Liver (tissue), 8 donors: ENCODE measurements at regions not wholly inside any gene's neighbourhood (a gene's known extent, or its start where the extent isn't known, plus 50 kb on each side); places are given as distances from the start of the nearest gene placed in this dataset.

Experiments used
- DNase-seq: peaks from one replicate; pipeline ENCODE4 v3.0.0-alpha.2; 2017; ENCODE audit warnings: low spot score
- H3K27ac ChIP-seq, 2 donors: one replicate each; pipeline ENCODE4 v1.7.0; 2013; ENCODE audit warnings: inconsistent platforms in 2 of 2, low read length in 2 of 2, control low read depth in 1 of 2, low read depth in 1 of 2, mild to moderate bottlenecking in 1 of 2
- H3K27me3 ChIP-seq, 4 donors: one replicate each; pipeline versions ENCODE4 v1.6.1 to v1.7.0; 2013; ENCODE audit warnings: low read length in 3 of 4, inconsistent platforms in 1 of 4, mild to moderate bottlenecking in 1 of 4, moderate library complexity in 1 of 4; ENCODE audit not compliant: control insufficient read depth in 4 of 4, insufficient read depth in 4 of 4
- H3K36me3 ChIP-seq, 4 donors: one replicate each; pipeline versions ENCODE4 v1.6.1 to v1.7.0; 2013; ENCODE audit warnings: low read length in 3 of 4, mild to moderate bottlenecking in 3 of 4, low read depth in 1 of 4, moderate library complexity in 1 of 4; ENCODE audit not compliant: control insufficient read depth in 4 of 4, insufficient read depth in 3 of 4
- H3K4me1 ChIP-seq, 4 donors: one replicate each; pipeline versions ENCODE4 v1.6.1 to v1.7.0; 2013; ENCODE audit warnings: low read length in 3 of 4, mild to moderate bottlenecking in 3 of 4, moderate library complexity in 1 of 4; ENCODE audit not compliant: control insufficient read depth in 4 of 4, insufficient read depth in 4 of 4
- H3K4me3 ChIP-seq, 3 donors: one replicate each; pipeline versions ENCODE4 v1.6.1 to v1.7.0; 2013; ENCODE audit warnings: low read length in 3 of 3, control low read depth in 1 of 3, low read depth in 1 of 3, mild to moderate bottlenecking in 1 of 3
- H3K9ac ChIP-seq, 2 donors: one replicate each; pipeline ENCODE4 v1.7.0; 2013; ENCODE audit warnings: low read length in 2 of 2, mild to moderate bottlenecking in 2 of 2, moderate library complexity in 2 of 2, control low read depth in 1 of 2, low read depth in 1 of 2
- H3K9me3 ChIP-seq, 4 donors: one replicate each; pipeline versions ENCODE4 v1.6.1 to v1.7.0; 2013; ENCODE audit warnings: low read length in 3 of 4; ENCODE audit not compliant: control insufficient read depth in 4 of 4
- EGR1 ChIP-seq, 2 donors: IDR thresholded peaks; 2 replicates each; pipeline ENCODE4 v1.6.1; 2016 to 2018; ENCODE audit warnings: antibody characterized with exemption in 2 of 2, low read depth in 2 of 2
- FOXA1 ChIP-seq: IDR thresholded peaks from 2 replicates; pipeline ENCODE4 v1.6.1; 2016; ENCODE audit warnings: antibody characterized with exemption
- FOXA2 ChIP-seq: IDR thresholded peaks from 2 replicates; pipeline ENCODE4 v1.6.1; 2016; ENCODE audit warnings: antibody characterized with exemption
- GABPA ChIP-seq, 2 donors: IDR thresholded peaks in 1 of 2; conservative IDR thresholded peaks in 1 of 2; 2 replicates each; pipeline ENCODE4 v1.6.1; 2016; ENCODE audit warnings: antibody characterized with exemption in 2 of 2, mild to moderate bottlenecking in 1 of 2, moderate library complexity in 1 of 2
- MAX ChIP-seq: IDR thresholded peaks from 2 replicates; pipeline ENCODE4 v1.6.1; 2016; ENCODE audit warnings: antibody characterized with exemption
- RAD21 ChIP-seq, 2 donors: IDR thresholded peaks; 2 replicates each; pipeline ENCODE4 v1.6.1; 2016; ENCODE audit warnings: antibody characterized with exemption in 2 of 2, mild to moderate bottlenecking in 2 of 2
- REST ChIP-seq: IDR thresholded peaks from 2 replicates; pipeline ENCODE4 v1.6.1; 2016; ENCODE audit warnings: antibody characterized with exemption, mild to moderate bottlenecking
- WGBS: extraction: QIAGEN DNeasy Blood & Tissue Kit; methylation state at CpG from one replicate; pipeline ENCODE4 v1.1.7; 2013; 5-methylcytosine and 5-hydroxymethylcytosine counted together
- TF ChIP-seq, protein P1 (sequence below): fragments of 150-350 bp; IDR thresholded peaks from 2 replicates; pipeline ENCODE4 v1.5.1; 2017; ENCODE audit warnings: improper control_type of control experiment, low read depth, low read length; ENCODE audit not compliant: missing input control
- TF ChIP-seq, protein P2 (sequence below): IDR thresholded peaks from 2 replicates; pipeline ENCODE4 v1.6.1; 2016; ENCODE audit warnings: antibody characterized with exemption
- TF ChIP-seq, protein P3 (sequence below): IDR thresholded peaks from 2 replicates; pipeline ENCODE4 v1.6.1; 2016; ENCODE audit warnings: antibody characterized with exemption
- donor health status: healthy.
- donor health status: healthy.
- donor health status: healthy.
- donor health status: healthy.
- donor health status: healthy.

DNA sequence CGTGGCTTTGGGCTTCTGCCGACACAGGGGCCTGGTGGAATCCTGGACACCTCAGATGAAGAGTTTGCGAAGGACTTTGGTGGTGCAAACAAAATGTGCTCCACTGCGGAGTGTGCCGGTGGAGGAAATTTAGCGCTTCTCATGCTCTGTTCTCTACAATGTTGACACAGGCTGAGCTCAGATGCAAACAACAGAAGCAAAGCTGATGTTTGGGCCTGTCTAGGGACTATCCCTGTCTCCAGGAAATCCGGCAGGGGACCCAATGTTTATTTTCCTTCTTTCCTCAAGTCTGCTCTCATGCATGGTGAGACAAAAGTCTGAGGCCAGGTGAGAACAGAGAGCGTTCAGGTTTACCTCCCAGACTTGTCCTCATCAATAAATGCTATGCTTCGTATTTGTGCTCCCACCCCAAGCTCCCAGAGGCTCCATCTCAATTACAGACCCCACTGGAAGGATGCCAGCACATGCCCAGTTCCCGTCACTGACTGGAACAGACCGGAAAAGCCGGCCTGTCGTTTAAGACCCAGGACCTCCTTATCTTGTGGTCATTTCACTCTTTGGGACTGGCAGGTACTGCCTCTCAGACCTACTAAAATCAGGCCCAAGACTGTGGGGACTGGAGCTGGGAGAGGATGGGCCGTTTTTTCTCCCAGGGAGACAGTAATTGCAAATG lies 105.7 kb upstream of the B3GAT1 start:
- H3K4me3 ChIP-seq, result no peak overlapping the region
- TF ChIP-seq FOXA1 (no peak), GABPA (IDR thresholded peaks at IDR 0.05 in 1 of 2, conservative IDR thresholded peaks at IDR 0.05 in 1 of 2) (no peak), RAD21 (IDR thresholded peaks at IDR 0.05) (no peak), REST (no peak), FOXA2 (no peak)
- TF ChIP-seq, protein P1, sequence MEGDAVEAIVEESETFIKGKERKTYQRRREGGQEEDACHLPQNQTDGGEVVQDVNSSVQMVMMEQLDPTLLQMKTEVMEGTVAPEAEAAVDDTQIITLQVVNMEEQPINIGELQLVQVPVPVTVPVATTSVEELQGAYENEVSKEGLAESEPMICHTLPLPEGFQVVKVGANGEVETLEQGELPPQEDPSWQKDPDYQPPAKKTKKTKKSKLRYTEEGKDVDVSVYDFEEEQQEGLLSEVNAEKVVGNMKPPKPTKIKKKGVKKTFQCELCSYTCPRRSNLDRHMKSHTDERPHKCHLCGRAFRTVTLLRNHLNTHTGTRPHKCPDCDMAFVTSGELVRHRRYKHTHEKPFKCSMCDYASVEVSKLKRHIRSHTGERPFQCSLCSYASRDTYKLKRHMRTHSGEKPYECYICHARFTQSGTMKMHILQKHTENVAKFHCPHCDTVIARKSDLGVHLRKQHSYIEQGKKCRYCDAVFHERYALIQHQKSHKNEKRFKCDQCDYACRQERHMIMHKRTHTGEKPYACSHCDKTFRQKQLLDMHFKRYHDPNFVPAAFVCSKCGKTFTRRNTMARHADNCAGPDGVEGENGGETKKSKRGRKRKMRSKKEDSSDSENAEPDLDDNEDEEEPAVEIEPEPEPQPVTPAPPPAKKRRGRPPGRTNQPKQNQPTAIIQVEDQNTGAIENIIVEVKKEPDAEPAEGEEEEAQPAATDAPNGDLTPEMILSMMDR, result no peak
- TF ChIP-seq, protein P2, sequence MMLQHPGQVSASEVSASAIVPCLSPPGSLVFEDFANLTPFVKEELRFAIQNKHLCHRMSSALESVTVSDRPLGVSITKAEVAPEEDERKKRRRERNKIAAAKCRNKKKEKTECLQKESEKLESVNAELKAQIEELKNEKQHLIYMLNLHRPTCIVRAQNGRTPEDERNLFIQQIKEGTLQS, result no peak
- TF ChIP-seq, protein P3, sequence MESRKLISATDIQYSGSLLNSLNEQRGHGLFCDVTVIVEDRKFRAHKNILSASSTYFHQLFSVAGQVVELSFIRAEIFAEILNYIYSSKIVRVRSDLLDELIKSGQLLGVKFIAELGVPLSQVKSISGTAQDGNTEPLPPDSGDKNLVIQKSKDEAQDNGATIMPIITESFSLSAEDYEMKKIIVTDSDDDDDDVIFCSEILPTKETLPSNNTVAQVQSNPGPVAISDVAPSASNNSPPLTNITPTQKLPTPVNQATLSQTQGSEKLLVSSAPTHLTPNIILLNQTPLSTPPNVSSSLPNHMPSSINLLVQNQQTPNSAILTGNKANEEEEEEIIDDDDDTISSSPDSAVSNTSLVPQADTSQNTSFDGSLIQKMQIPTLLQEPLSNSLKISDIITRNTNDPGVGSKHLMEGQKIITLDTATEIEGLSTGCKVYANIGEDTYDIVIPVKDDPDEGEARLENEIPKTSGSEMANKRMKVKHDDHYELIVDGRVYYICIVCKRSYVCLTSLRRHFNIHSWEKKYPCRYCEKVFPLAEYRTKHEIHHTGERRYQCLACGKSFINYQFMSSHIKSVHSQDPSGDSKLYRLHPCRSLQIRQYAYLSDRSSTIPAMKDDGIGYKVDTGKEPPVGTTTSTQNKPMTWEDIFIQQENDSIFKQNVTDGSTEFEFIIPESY, result no peak
- H3K36me3 ChIP-seq, result no peaks in the 10 kb centered on the region
- DNase-seq, result no peak
- H3K9me3 ChIP-seq, result no peaks in the 10 kb centered on the region
- H3K4me1 ChIP-seq, result no peaks in the 10 kb centered on the region
- H3K27me3 ChIP-seq, result no peaks in the 10 kb centered on the region
- WGBS, result 78% methylated on average over 14 of the region's 14 CpGs
- H3K27ac ChIP-seq, result no peak overlapping the region
- no peak overlapping the region for H3K9ac ChIP-seq

GRCh38 chr11:134517115-134517514 lies 105.1 kb upstream of the B3GAT1 start:
- H3K27ac ChIP-seq, result no peak overlapping the region
- no peaks in the 10 kb centered on the region for H3K27me3 ChIP-seq
- 92% methylated on average over 6 of the region's 6 CpGs for WGBS
- no peak overlapping the region for H3K4me3 ChIP-seq
- H3K9me3 ChIP-seq, result no peaks in the 10 kb centered on the region
- TF ChIP-seq, protein P2, result no peak
- TF ChIP-seq EGR1 (IDR thresholded peaks at IDR 0.05; ENCODE audit: low read depth in 2 of 2), result no peak
- TF ChIP-seq RAD21 (IDR thresholded peaks at IDR 0.05), result no peak
- no peak for TF ChIP-seq MAX
- no peak for DNase-seq
- H3K9ac ChIP-seq, result no peak overlapping the region
- H3K4me1 ChIP-seq, result no peaks in the 10 kb centered on the region
- H3K36me3 ChIP-seq, result no peaks in the 10 kb centered on the region
